Erythroblast (primary cell): ENCODE measurements at regions not wholly inside any gene's neighbourhood (a gene's known extent, or its start where the extent isn't known, plus 50 kb on each side); places are given as distances from the start of the nearest gene placed in this dataset.

Experiments
- GATA1 ChIP-seq: IDR thresholded peaks from 2 replicates; pipeline ENCODE4 v1.6.1; 2011; ENCODE audit warnings: low read depth, mild to moderate bottlenecking, control low read depth, low read length, moderate library complexity
- POLR2A ChIP-seq: IDR thresholded peaks from 2 replicates; pipeline ENCODE4 v1.6.1; 2011; ENCODE audit warnings: mild to moderate bottlenecking, low read length

- TF ChIP-seq POLR2A (no peak), GATA1 (no peak)
Measured at GRCh38 chr5:67405755-67406154, 209.2 kb upstream of the CD180 start.
